ENCODE measurements at regions not wholly inside any gene's neighbourhood (a gene's known extent, or its start where the extent isn't known, plus 50 kb on each side); places are given as distances from the start of the nearest gene placed in this dataset.

- TF ChIP-seq POLR2A (IDR thresholded peaks at IDR 0.05): no peak
- TF ChIP-seq, protein P1, sequence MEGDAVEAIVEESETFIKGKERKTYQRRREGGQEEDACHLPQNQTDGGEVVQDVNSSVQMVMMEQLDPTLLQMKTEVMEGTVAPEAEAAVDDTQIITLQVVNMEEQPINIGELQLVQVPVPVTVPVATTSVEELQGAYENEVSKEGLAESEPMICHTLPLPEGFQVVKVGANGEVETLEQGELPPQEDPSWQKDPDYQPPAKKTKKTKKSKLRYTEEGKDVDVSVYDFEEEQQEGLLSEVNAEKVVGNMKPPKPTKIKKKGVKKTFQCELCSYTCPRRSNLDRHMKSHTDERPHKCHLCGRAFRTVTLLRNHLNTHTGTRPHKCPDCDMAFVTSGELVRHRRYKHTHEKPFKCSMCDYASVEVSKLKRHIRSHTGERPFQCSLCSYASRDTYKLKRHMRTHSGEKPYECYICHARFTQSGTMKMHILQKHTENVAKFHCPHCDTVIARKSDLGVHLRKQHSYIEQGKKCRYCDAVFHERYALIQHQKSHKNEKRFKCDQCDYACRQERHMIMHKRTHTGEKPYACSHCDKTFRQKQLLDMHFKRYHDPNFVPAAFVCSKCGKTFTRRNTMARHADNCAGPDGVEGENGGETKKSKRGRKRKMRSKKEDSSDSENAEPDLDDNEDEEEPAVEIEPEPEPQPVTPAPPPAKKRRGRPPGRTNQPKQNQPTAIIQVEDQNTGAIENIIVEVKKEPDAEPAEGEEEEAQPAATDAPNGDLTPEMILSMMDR (IDR thresholded peaks at IDR 0.05): no peak
Observed at GRCh38 chr7:68218461-68218860, 1221.8 kb downstream of the TYW1 start.
